ENCODE measurements at regions not wholly inside any gene's neighbourhood (a gene's known extent, or its start where the extent isn't known, plus 50 kb on each side); places are given as distances from the start of the nearest gene placed in this dataset.
"Not testable (repeated sequence)": the region's sequence is repeated elsewhere in the genome, so short reads cannot be mapped to it uniquely, and the experiment has no call there.

DNA sequence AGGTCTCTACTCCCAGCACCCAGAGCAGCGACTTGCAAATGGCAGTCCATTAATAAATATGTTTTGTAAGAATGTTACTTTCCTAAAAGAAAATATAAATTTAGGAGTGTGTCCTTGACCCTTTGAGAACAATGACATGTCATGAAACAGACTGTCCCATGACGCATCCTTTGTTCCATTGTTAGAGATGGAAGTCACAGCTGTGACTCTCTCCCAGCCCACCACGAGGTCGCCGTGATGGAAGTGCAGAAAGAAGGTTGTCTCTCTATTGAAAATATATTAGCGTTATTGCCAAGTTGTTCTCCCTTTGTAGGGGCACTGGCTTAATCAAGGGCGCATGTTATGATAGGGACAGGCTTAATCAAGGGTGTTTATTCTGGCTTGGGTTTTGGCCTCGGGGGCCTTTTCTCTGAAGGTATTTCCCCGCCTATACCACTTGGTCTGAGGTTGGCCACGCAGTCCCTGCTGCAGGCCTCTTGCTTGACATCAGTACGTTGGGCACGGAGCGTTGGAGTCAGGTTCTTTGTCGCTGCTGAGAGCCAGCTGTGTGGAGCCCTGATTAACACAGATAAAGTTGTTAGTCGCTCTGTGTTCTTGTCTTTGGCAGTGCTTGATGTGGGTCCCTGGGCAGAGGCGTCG lies 126.7 kb upstream of the ZNF536 start:
- no peak for DNase-seq

DNA sequence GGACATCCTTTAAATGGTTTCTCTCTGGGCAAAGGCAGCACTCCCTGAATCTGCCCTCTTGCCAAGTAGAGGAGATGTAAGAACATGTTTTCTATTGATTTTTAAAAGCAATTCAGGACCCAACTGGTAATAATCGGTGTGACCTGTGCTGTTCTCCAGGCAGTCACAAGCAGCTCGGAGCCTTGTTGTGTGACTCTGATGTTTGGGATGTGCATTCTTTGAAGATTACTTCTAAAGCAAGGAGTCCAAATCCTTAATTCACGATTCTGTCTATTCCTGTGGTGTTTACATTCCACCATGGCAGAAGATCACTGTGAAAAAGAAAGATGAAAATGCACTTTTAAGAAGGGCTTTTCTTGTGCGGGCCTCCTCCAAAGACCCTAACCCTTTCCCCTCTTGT lies 122.3 kb upstream of the ZNF536 start:
- no peak for DNase-seq

DNA sequence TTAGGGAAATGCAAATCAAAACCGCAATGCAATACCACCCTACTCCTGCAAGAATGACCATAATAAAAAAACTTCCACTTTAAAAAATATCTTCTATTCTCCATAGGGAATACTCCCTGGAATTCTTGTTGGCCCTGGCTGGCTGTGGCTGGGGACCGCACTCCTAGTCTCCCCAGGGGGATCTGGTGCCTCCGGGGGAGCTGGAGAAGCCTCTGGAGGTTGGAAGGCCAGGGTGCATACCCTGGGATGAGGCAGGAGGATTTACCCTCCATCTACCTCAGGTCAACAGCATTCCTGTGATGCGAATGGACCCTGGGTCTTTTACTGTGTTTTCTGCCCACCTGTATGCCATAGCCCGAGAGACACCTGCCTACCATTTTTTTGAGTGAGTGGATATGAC lies 120.0 kb upstream of the ZNF536 start:
- DNase-seq, result no peak

DNA sequence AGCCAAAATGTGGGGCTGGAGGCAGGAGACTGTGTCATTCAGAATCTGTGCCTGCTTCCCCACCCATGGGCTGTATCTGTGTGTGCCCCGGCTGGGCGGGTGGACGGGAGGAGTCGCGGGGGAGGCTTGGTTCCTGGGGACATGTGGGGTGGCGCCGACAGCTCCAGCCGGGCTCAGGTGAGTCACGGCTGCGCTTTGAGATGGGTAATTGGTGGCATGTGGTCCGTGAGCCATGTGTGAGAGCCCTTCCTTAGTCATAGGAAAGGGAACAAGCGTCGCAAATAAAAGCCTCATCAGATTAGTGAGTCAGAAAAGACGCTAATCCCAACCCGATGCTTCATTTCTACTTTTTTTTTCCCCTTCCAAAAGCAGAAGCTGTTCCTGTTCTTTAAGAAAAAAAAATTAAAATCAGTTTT lies 118.6 kb upstream of the ZNF536 start:
- no peak for DNase-seq

DNA sequence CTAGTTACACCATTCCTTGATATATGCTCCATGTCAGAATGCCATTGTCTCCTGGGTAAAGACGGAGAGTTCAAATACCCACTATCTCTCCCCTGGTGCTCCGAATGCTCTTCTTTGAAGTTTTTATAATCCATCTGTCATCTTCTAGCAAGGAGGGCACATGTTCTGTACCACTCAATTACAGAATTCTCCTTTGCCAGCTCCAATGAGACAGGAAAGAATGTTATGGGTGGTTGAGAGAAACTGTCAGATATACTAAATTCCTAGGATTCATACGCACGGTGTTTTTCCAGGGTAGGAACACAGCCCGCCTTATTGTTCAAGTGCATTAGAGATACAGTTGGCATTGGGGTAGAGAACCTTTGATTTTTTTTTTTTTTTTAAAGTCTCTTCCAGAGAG lies 118.0 kb upstream of the ZNF536 start:
- no peak for DNase-seq

DNA sequence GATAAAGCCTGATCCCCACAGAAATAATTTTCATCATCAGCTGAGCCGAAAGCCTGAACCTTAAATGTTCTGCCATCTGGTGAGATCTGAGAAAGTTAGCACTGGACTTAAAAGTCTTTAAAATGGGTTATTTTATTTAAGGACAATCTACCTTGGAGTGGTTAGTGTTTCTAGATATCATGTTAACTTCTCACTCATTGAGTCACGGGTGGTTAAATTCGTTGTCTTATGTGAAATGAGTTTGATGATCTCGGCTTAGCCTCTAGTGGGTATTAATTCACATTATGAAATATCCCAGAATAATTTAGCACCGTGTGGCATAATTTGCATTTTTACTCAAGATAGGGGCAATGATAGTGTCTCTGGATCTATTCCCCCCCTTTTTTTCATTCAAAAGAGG lies 117.4 kb upstream of the ZNF536 start:
- no peak for DNase-seq

DNA sequence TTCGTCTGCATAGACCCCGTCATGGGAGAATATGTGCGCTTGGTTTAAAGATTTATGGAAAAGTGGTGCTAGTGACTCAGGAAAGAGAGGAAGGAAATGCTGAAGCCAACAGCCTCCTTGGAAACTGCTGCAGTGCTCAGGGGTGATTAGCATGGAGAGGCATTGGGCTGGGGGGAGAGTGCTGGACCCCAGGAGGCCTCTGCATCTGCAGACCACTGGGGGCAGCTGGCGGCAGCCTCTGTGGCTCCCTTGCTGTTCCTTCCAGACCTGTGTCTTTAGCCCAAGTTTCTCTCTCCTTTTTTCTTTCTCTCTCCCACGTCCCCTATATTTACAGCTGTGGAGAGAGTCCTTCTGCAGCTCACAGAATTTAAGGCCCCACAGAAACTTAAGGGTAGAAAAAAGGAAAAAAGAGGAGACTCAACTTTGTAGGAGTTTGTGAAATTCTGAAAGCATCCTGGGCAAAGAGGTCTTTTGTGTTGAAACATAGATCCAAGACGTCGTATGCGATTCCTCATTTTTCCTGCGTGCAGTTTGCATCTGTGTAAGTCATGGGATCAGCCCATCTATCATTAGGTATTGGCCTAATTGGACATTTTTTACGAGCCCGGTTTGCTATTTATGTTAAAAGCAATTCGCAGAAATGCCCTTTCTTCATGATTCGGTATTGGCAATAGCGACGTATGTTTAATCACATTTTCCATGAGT lies 116.2 kb upstream of the ZNF536 start:
- no peak for DNase-seq

DNA sequence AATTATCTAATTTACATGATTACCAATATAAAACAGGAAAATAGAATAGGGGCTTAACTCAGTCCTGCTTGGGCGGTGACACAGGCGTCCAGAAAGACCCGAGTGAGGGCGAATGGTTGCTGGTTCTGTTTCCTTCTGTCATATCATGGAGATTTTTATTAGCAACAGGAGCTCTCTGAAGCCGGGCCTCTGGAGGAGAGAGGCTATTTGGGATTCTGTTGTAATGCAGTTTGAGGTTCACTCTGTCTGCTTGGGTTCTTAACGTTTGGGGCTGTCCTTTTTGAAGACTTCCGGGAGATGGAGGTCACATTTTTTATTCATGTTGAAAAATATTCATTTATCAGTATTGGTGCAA lies 115.7 kb upstream of the ZNF536 start:
- no peak for DNase-seq

DNA sequence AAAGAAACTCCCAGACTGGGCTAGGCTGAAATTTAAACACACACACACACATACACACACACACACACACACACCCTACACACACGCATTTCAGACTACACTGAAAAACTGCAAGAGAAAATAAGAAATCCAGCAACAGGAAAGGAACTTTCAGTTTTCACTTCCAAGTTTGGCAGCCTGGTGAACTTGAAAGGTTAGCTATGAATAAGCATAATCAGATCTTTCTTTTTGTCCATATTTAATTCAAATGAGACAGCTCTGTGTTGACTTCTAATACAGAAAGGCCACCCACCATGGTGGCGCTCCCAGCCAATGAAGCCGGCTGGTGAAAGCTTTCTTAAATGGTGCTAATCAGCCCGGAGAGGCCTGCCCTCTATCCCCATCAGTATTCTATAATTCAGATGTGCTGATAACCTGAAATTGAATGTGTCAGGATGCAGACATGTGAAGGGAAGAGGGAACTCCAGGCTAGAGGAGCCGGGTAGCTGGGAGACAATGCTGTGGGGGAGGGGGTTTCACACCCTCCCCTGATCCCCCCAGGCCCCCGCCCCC lies 108.3 kb upstream of the ZNF536 start:
- DNase-seq, result no peak

DNA sequence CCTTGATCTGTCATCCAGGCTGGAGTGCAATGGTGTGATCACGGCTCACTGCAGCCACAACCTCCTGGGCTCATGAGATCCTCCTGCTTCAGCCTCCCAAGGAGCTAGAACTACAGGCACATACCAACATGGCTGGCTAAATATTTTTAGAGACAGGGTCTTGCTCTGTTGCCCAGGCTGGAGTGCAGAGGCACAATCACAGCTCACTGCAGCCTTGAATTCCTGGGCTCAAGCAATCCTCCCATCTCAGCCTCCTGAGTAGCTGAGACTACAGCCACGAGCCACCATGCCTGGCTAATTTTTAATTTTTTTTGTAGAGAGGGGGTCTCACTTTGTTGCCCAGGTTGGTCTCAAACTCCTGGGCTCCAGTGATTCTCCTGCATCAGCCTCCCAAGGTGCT lies 106.3 kb upstream of the ZNF536 start:
- not testable (repeated sequence) for DNase-seq

DNA sequence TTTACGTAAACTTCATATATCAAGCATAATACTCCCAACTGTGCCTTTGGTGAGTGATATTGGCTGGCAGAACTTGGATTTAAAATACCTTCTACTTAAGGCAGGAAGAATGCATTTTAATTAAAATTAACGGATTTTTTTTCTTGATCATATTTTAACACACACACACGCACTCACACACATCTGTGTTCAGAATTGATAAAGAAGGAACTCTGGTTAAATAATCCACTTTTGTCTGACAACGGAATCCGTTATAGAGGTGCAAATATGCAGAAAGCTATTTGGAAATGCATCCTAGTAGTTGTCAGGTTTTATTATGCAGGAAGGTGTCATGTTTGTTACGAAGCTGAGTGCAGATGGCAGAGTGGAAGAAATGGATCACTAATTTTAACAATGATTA lies 105.5 kb upstream of the ZNF536 start:
- no peak for DNase-seq

DNA sequence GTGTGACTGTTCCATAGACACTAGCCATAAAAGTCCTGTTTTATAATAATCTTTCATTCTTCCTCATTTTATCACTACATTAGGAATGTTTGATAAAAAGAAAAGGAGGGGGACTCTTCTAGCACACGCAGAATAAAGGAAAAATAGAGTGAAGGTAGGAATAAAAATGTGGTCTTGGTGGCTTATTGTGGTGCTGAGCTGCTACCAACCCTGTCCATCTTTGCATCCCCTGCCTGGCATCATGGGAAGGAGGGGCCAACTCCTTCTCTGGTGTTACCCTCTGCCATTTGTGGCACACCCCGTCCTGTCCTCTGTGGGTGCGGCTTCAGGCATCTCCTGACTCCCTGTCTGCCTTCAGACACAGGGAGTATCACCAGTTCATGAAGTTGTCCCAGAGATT lies 104.9 kb upstream of the ZNF536 start:
- DNase-seq, result no peak

DNA sequence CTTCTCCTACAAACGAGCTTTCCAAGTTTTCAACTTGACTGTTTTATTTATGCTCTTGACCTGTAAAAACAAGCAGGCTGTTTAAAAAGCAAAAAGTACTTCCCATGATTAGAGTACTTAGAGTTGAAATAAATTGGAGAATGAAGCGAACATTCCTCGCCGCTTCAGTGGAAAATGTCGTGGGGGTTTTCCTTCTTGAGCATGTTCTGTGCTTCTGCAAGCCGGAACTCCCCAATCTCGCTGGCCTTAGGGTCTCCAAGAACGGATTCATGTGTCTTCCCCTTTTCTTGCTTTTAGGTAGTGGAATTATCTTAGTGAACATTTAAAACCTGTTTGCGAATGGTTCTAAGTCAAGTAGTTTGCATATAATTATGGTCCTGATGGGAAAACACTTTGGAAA lies 103.6 kb upstream of the ZNF536 start:
- DNase-seq, result no peak

DNA sequence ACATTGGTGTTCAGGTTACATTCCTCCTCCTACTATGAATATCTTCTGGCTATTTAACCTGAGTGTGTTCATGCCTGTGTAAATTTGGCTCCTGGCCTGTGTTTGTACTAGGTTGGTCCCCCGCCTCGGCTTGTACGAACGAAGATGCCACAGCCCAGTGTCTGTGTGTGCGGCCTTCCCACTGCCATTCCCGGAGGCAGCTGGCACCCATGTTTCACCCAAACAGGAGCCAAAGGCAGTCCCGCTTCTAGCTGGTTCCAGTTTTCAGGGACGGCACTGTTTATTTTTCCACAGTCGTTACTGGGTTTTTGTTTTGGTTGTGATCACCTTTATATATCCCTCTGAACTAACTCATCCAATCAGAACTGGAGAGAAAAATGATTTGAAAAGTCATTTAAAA lies 102.5 kb upstream of the ZNF536 start:
- DNase-seq, result no peak

DNA sequence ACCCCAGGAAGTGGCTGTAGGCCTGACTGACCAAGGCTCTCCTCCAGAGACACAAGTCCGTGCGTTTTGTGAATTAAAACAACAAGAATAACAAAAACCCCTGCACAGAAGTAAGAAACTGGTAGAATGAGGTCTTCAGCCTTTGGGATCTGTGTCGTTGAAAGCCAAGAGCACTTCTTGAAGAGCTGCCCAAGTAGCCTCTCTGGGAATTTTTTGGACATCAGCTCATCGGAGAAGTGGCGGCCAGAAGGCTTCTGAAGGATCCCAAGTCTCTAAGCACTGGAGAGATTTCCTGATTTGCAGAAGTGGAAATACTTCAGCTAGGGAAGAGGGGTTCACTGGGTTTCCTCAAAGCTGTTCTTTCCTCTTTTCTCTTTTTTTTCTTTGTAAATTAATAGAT lies 100.4 kb upstream of the ZNF536 start:
- no peak for DNase-seq

DNA sequence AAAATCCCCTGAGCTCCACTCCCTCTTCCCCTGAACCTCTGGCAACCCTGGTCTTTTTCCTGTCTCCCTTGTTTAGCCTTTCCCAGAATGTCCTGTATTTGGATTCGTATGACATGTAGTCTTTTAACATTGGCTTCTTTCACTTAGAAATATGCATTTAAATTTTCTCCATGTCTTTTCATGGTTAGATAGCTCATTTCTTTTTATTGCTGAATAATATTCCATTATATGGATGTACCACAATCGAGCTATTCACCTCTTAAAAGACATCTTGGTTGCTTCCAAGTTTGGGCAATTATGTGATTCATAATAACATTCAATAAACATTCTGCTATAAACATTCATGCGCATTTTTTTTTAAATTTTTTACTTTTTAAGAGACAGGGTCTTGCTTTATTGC lies 99.6 kb upstream of the ZNF536 start:
- DNase-seq, result no peak

DNA sequence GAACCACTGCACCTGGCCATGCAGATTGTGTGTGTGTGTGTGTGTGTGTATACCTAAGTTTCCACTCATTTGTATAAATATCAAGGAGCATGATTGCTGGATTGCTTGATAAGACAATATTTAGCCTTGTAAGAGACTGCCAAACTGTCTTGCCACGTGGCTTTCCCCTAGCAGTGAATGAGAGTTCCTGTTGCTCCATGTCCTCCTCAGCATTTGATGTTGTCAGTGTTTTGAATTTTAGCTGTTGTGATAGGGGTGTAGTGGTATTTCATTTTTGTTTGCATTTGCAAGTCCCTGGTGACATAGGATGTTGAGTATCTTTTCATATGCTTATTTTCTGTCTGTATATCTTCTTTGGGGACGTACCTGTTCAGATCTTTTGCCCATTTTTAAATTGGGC lies 99.0 kb upstream of the ZNF536 start:
- DNase-seq, result no peak

DNA sequence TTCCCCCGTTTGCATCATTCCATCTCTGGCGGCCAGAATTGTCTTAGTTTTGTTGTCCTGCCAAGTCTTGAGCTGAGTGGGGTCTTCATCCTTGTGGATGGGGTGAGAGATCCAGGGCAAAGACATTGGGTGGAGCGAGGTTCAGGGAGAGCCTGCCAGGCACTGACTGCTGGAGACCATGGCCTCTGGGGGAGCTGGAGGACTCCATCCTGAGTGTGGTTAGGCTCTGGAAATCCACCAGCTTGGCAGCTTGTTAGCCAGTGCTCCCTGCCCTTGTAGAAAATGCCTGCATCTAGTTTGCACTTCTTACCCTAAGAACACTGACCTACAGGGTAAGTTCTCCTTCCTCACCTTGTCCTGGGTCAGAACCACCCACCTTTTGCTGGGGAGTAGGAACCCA lies 97.2 kb upstream of the ZNF536 start:
- no peak for DNase-seq

DNA sequence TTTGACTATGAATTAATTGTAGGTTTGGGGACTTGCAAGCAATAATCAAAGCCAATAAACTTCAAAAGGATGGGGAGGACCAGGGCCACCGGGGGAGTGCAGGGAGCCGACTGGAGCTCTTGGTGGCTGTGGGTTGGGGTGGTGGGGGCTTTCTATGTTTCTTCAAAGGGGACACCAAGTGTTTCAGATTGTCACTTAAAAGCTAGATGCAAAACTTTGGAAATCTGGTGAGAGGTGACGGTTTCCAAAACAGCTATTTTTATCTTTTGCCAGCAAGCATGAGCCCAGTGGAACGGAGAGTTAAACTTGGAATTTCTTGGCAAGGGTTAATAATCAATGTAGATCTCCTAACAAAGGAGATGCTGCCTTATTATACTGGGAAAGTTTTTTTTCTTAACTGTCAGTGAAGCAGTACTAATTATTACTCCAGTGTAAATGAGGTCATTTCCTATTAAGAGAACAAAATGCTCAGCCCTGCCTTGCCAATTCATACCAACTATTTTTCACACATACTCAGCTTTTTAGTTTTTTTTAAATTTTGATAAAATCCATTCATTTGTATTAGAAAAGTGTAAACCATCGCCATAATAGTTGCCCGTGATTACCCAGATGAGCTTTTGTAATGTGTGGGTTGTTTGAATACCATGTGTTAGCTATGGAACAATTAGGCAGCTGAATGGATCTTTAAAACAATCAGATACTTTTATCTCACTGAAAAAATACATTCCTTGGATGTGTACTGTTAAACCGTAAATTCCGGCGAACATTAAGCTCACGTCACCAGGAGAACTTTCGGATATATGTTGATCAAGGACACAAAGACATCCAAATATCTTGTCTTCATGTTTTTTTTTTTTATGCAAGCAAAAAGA lies 95.9 kb upstream of the ZNF536 start:
- no peak for DNase-seq

DNA sequence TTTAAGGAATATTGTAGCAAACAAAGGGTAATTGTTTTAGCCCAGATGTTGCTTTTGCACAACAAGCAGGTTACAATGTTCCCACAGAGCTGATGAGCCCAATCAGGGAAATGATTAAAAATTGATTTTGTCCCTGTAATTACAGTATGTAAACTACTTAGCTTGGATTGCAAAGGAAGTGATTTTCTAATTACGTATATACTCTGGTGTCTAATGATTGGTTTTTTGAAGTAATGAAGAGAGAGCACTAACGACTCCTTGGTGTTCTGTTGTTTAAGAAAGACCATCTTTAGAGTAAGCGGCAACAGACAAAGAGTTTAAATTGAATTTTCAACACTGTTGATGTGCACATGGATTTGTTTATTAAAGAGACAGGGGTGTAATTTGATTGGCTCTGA lies 95.3 kb upstream of the ZNF536 start:
- no peak for DNase-seq

DNA sequence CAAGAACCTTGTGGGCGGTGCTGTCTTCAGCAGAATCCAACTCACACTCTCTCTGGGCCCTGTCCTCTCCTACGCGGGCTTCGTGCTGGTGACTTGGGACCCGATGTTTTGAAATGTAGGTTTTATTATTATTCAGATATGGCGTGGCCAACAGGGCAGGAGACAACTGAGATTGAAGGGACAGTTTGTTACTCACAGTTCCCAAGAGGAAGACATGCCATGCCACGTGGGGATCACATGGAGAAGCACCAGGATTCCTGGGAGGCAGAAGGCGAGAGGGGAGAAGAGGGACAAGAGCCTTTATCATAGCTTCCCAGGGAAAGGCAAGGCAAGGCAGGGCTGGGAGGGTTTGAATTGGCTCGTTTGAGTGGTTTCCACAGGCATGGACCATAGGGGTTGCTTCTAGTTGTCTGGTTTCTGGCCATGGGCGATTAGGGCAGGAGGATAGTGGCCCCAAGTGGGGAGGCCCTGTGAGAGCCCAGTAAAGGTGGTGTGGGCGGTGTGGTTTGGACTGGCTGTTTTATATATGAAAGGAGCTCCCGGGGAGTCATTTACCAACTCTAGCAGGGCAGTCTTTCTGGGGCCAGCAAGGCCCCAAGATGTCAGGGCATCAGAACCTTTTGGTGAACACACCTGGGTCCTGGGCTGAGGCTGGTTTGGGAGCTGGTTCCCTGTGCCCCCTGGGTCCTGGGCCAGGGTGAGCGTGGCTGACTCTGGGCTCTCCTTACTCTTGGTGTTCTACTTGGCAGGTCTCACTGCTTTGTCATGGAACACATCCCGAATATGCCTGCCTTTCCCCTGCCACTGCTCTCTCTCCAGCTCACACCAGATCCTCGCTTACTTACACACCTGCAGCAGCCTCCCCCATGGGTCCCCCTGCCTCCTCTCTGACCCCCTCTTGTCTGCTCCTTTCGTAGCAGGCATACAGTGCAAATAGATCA lies 94.0 kb upstream of the ZNF536 start:
- DNase-seq, result no peak

DNA sequence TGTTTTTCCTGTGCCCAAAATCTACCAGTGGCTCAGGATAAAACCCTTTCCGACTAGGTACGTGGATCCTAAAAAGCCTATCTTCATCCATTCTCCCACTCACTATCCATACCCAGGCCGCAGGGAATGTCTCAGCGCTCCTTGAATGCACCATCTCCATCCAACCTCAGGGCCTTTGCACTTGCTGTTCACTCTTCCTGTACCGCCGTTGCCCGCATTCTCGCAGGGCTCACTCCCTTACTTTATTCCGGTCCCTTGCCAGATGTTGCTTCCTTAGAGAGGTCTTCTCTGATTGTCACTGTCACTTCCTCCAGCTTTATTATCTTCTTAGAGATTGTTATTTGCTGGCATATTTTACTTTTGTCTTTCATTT lies 93.3 kb upstream of the ZNF536 start:
- DNase-seq, result no peak

DNA sequence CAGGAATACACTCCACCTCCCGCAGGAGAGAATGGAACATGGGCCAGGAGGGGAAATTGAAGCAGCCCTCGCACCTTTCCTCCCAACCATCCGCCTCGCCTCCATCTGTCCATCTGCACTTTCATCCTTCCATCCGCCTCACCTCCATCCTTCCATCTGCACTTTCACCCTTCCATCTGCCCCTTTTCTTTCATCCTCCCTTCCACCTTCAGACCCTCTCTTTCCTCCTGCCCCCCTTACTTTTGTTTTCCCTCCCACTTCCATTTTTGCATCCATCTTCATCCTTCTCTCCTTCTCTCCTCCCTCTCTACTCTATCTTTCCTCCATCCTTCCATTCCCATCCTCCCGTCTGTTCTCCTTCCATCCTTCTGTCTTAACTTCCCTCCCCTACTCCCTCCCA lies 92.2 kb upstream of the ZNF536 start:
- DNase-seq, result no peak
